Vagina (tissue), 2 donors: ENCODE measurements at regions not wholly inside any gene's neighbourhood (a gene's known extent, or its start where the extent isn't known, plus 50 kb on each side); places are given as distances from the start of the nearest gene placed in this dataset.

Experiments used
- CTCF ChIP-seq, 3 experiments: fragments of 450-650 bp in 2 of 3; fragments of 200-600 bp in 1 of 3; sonication (generic) in 1 of 3; IDR thresholded peaks; one replicate each; pipeline ENCODE4 v1.5.1; 2017 to 2019; ENCODE audit warnings: antibody characterized with exemption in 3 of 3, mild to moderate bottlenecking in 2 of 3, moderate library complexity in 2 of 3
- POLR2A ChIP-seq, 2 donors: fragments of 450-650 bp; IDR thresholded peaks; one replicate each; pipeline ENCODE4 v1.6.1; 2017; ENCODE audit warnings: antibody characterized with exemption in 2 of 2, mild to moderate bottlenecking in 2 of 2, moderate library complexity in 2 of 2

- TF ChIP-seq CTCF (IDR thresholded peaks at IDR 0.05) (no peak), POLR2A (IDR thresholded peaks at IDR 0.05) (no peak)
These were observed 128.3 kb upstream of the HS6ST1 start for GRCh38 chr2:128446874-128447537.
